Stomach (tissue), 4 donors: ENCODE measurements at regions not wholly inside any gene's neighbourhood (a gene's known extent, or its start where the extent isn't known, plus 50 kb on each side); places are given as distances from the start of the nearest gene placed in this dataset.

Experiments used
- CTCF ChIP-seq, 7 experiments: fragments of 450-650 bp in 4 of 7; fragments of 200-600 bp in 3 of 7; sonication (generic) in 3 of 7; IDR thresholded peaks; one replicate each; pipeline ENCODE4 v1.5.1; 2016 to 2019; ENCODE audit warnings: antibody characterized with exemption in 7 of 7, control low read depth in 2 of 7, mild to moderate bottlenecking in 1 of 7
- EP300 ChIP-seq: sonication (generic); formaldehyde crosslinking; IDR thresholded peaks from one replicate; pipeline ENCODE4 v1.6.1; 2017; ENCODE audit warnings: antibody characterized with exemption
- POLR2A ChIP-seq, 4 donors: fragments of 450-650 bp; IDR thresholded peaks; one replicate each; pipeline ENCODE4 v1.6.1; 2016; ENCODE audit warnings: antibody characterized with exemption in 4 of 4, control low read depth in 2 of 4, mild to moderate bottlenecking in 1 of 4, moderate library complexity in 1 of 4
- POLR2AphosphoS5 ChIP-seq, 3 donors: sonication (generic); formaldehyde crosslinking; IDR thresholded peaks; one replicate each; pipeline ENCODE4 v1.6.1; 2016; ENCODE audit warnings: antibody characterized with exemption in 3 of 3

- TF ChIP-seq CTCF (IDR thresholded peaks at IDR 0.05) (no peak), POLR2AphosphoS5 (IDR thresholded peaks at IDR 0.05) (no peak), POLR2A (IDR thresholded peaks at IDR 0.05) (no peak), EP300 (no peak)
These were observed 50.0 kb upstream of the EVL start for GRCh38 chr14:100015251-100015655.
